ENCODE measurements at regions not wholly inside any gene's neighbourhood (a gene's known extent, or its start where the extent isn't known, plus 50 kb on each side); places are given as distances from the start of the nearest gene placed in this dataset.

DNA sequence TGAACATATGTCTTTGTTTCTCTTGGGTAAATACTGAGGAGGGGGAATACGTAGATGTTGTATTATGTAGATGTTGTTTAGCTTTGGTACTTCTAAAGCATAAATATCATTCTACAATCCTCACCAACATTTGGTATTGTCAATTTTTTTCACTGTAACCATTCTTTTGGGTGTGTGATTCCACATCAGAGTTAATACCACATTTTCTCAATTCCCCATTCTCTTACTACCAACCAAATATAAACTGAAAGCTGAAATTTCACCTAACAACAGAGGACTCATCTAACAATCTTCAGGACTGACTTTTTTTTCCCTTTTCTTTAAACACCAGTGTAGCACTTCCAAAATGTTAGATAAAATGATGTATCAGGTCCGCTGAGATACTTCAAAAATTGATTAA is 120.7 kb upstream of the RIOK3 start:
- H3K4me3 ChIP-seq (replicated peaks; ENCODE audit: low read depth, low read length) = no peak overlapping the region
- DNase-seq (ENCODE audit: low read depth) = no peak
- TF ChIP-seq, protein P1, sequence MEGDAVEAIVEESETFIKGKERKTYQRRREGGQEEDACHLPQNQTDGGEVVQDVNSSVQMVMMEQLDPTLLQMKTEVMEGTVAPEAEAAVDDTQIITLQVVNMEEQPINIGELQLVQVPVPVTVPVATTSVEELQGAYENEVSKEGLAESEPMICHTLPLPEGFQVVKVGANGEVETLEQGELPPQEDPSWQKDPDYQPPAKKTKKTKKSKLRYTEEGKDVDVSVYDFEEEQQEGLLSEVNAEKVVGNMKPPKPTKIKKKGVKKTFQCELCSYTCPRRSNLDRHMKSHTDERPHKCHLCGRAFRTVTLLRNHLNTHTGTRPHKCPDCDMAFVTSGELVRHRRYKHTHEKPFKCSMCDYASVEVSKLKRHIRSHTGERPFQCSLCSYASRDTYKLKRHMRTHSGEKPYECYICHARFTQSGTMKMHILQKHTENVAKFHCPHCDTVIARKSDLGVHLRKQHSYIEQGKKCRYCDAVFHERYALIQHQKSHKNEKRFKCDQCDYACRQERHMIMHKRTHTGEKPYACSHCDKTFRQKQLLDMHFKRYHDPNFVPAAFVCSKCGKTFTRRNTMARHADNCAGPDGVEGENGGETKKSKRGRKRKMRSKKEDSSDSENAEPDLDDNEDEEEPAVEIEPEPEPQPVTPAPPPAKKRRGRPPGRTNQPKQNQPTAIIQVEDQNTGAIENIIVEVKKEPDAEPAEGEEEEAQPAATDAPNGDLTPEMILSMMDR (IDR thresholded peaks at IDR 0.05; ENCODE audit: low read length, missing control alignments) = no peak

DNA sequence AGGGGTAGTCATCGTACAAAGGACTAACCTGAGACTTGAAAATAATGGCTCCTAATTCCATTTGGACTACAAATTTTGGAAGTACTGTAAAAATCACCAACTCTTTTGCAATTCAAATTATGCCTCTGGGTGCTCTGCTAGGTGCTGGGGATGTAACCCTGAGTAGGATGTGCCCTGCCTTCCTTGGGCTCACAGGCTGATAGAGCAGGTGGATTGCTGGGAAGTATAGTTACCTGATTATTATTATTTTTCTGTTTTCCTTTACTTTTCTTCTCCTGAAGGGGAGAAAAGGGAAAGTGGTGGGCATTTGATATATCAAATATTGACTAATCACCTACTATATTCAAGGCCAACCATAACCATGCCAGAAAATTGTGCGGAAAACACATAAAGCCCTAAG is 119.3 kb upstream of the RIOK3 start:
- DNase-seq (ENCODE audit: low read depth) = no peak
- TF ChIP-seq, protein P1 (IDR thresholded peaks at IDR 0.05; ENCODE audit: low read length, missing control alignments) = no peak
- H3K4me3 ChIP-seq (replicated peaks; ENCODE audit: low read depth, low read length) = no peak overlapping the region

DNA sequence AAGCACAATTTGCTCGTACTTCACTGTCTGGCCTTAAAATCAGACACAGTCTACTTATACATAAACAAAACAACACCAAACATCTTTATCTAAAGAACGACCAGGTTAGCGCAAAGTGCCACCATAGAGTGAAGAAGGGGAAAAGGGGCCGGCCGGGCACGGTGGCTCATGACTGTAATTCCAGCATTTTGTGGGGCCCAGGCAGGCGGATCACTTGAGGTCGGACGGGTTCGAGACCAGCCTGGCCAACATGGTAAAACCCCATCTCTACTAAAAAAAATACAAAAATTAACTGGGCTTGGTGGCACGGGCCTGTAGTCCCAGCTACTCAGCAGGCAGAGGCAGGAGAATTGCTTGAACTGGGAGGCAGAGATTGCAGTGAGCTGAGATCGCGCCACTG is 118.5 kb upstream of the RIOK3 start:
- H3K4me3 ChIP-seq (replicated peaks; ENCODE audit: low read depth, low read length) = no peak overlapping the region
- TF ChIP-seq, protein P1 (IDR thresholded peaks at IDR 0.05; ENCODE audit: low read length, missing control alignments) = no peak
- no peak for DNase-seq (ENCODE audit: low read depth)

DNA sequence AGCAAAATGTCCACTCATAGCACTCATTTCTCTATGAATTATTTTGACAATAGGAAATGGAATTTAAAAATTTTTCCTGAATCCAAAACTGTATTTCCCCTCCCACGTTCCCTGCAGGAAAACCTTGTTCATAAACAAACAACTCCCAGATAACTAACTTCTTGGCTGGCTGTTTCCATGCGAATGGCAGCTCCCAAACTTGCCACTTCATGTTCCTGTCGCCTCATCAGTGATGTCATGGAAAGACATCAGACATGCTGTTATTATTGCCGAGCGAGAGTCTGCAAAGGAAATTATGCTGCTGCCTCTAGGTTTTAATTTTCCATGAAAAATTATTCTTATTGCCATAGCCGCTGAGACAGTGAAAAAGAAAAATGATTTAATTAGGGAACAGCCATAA is 117.0 kb upstream of the RIOK3 start:
- DNase-seq (ENCODE audit: low read depth) = peak; percentile 79
- TF ChIP-seq, protein P1 (IDR thresholded peaks at IDR 0.05; ENCODE audit: low read length, missing control alignments) = no peak
- H3K4me3 ChIP-seq (replicated peaks; ENCODE audit: low read depth, low read length) = no peak overlapping the region

DNA sequence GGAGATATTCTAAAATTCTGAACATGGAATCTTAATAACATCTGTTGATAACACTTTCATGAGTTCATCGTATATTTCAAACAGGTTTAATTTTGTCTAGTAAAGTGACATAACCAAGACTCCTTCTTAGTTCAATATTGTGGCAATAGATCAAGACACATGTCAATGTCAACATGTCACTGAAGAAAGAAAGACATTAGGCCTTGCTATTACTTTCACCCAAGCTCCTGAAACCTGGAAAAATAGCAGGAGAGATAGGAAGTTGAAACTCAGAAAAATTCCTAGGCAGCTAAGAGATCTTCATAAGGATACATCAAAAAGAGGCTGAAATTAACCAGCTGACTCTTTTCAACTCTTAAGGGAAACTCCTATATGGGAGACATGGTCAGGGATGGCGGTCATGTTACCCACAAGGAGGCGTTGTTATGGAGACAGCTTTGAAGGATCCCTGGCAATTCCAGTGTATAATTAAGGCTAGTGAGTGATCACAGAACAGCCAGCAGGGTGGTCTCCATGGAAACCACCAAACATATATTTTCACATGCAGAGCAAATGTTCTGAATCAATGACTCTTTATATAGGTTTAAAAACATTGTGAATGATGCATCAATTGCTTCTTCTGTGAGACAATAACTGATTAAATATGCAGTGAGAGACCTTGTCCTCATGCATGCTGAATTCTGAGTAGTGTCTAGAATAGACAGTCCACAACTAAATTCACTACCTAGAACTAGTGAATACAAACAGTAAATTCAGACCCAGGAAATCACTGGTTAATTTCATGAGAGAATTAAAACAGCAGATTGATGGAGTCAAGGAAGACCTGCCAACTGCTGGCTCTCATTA is 115.3 kb upstream of the RIOK3 start:
- DNase-seq (ENCODE audit: low read depth) = peak; percentile 52
- TF ChIP-seq, protein P1 (IDR thresholded peaks at IDR 0.05; ENCODE audit: low read length, missing control alignments) = no peak
- no peak overlapping the region for H3K4me3 ChIP-seq (replicated peaks; ENCODE audit: low read depth, low read length)

DNA sequence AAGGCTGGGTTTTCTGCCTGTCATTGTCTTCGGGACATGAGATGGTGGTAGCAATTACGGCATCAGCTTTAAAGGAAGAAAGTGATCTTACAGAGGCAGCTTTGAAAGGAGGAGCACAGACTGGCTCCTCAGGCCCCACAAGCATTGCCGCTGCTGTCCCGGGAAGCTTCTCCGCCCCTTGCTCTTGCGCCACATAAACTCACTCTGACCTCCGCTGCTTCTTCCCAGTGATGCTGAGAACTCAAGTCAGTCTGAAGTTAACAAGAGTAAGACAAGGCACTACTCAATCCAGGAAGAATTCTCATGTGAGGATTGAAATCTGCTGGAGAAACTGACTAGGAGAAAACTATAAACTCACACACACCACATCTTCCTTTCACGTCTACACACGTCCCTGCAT is 112.4 kb upstream of the RIOK3 start:
- peak; percentile 58 for DNase-seq (ENCODE audit: low read depth)
- TF ChIP-seq, protein P1 (IDR thresholded peaks at IDR 0.05; ENCODE audit: low read length, missing control alignments) = no peak
- H3K4me3 ChIP-seq (replicated peaks; ENCODE audit: low read depth, low read length) = no peak overlapping the region

DNA sequence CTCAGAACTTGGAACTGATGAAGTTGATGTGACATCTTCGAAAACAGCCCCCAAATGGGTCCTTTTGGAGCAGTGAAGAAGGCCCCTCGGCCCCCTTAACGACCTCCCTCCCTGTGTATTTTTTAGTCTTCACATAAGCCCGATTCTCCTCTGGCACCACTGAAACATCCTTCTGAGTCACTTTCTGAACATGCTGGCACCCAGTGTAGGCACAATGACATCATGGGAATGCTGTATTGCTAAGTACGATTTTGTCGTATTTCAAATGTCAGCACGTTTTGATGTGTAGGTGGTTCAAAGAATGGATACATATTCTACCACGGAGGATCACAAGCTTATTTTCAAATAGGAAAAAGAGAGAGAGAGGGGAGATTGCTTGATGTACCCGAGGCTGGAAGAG is 111.7 kb upstream of the RIOK3 start:
- H3K4me3 ChIP-seq (replicated peaks; ENCODE audit: low read depth, low read length) = no peak overlapping the region
- TF ChIP-seq, protein P1 (IDR thresholded peaks at IDR 0.05; ENCODE audit: low read length, missing control alignments) = no peak
- DNase-seq (ENCODE audit: low read depth) = peak; percentile 36
